Spleen (tissue), 11 donors: ENCODE measurements at regions not wholly inside any gene's neighbourhood (a gene's known extent, or its start where the extent isn't known, plus 50 kb on each side); places are given as distances from the start of the nearest gene placed in this dataset.

Source experiments
- DNase-seq: peaks from one replicate; pipeline ENCODE4 v3.0.0-alpha.2; 2020
- H3K27ac ChIP-seq, 8 donors: fragments of 200-600 bp; sonication (generic) in 7 of 8; 1 replicate in 4 of 8; 2 replicates in 4 of 8; pipeline versions ENCODE4 v1.5.0 to v1.8.0; 2016 to 2021; ENCODE audit warnings: inconsistent platforms in 4 of 8, mild to moderate bottlenecking in 4 of 8, moderate library complexity in 1 of 8
- H3K27me3 ChIP-seq, 7 donors: fragments of 200-600 bp; sonication (generic) in 6 of 7; replicated peaks in 1 of 7; 1 replicate in 4 of 7; 2 replicates in 3 of 7; pipeline versions ENCODE4 v1.5.0 to v1.8.0; 2016 to 2021; ENCODE audit warnings: inconsistent platforms in 3 of 7, mild to moderate bottlenecking in 1 of 7
- H3K36me3 ChIP-seq, 6 donors: fragments of 200-600 bp; sonication (generic) in 5 of 6; 1 replicate in 4 of 6; 2 replicates in 2 of 6; pipeline versions ENCODE4 v1.5.0 to v1.8.0; 2016 to 2021; ENCODE audit warnings: inconsistent platforms in 2 of 6
- H3K4me1 ChIP-seq, 6 donors: fragments of 200-600 bp; sonication (generic) in 5 of 6; 1 replicate in 3 of 6; 2 replicates in 3 of 6; pipeline versions ENCODE4 v1.5.0 to v1.8.0; 2016 to 2021; ENCODE audit warnings: inconsistent platforms in 3 of 6
- H3K4me3 ChIP-seq, 8 donors: fragments of 200-600 bp; sonication (generic) in 7 of 8; 1 replicate in 4 of 8; 2 replicates in 4 of 8; pipeline versions ENCODE4 v1.5.0 to v1.8.0; 2016 to 2021; ENCODE audit warnings: inconsistent platforms in 4 of 8, mild to moderate bottlenecking in 4 of 8, moderate library complexity in 2 of 8
- H3K9me3 ChIP-seq, 8 donors: fragments of 200-600 bp; sonication (generic) in 7 of 8; 1 replicate in 4 of 8; 2 replicates in 4 of 8; pipeline versions ENCODE4 v1.5.0 to v1.8.0; 2016 to 2021; ENCODE audit warnings: inconsistent platforms in 4 of 8
- CTCF ChIP-seq, 11 experiments: fragments of 200-600 bp in 7 of 11; fragments of 450-650 bp in 4 of 11; sonication (generic) in 4 of 11; IDR thresholded peaks in 8 of 11; conservative IDR thresholded peaks in 3 of 11; 1 replicate in 7 of 11; 2 replicates in 4 of 11; pipeline versions ENCODE4 v1.4.0 to v1.8.0; 2016 to 2021; ENCODE audit warnings: antibody characterized with exemption in 11 of 11, inconsistent platforms in 4 of 11, mild to moderate bottlenecking in 1 of 11
- POLR2A ChIP-seq, 3 donors: fragments of 450-650 bp; IDR thresholded peaks; one replicate each; pipeline ENCODE4 v1.5.1; 2017; ENCODE audit warnings: antibody characterized with exemption in 3 of 3, mild to moderate bottlenecking in 1 of 3
- POLR2AphosphoS5 ChIP-seq, 3 donors: sonication (generic); formaldehyde crosslinking; IDR thresholded peaks; one replicate each; pipeline ENCODE4 v1.5.1; 2017; ENCODE audit warnings: antibody characterized with exemption in 3 of 3
- WGBS, 5 donors: extraction: QIAGEN DNeasy Blood & Tissue Kit in 3 of 5; methylation state at CpG; one replicate each; pipeline versions ENCODE4 v1.1.5 to v1.1.7; 2013 to 2018; 5-methylcytosine and 5-hydroxymethylcytosine counted together
- intact Hi-C: fragments of 100-400 bp; cut with DNase I; formaldehyde crosslinking; loops from one replicate; pipeline ENCODE4 v1.15.0; 2023; ENCODE audit warnings: low total_unique reads
- donor health status: healthy with polysubstance abuse.
- donor health status: DM: no; HTN: no; CAD: no; lungs with moderate emphysema.
- donor health status: DM: no; HTN: no; CAD: no.
- donor health status: Bipolar disorder and iron deficiency.
- donor health status: healthy.
- donor health status: DM: no; HTN: no; CAD: no.
- donor health status: DM: yes; HTN: yes; CAD: no.

GRCh38 chrX:40266490-40267333 is 169.0 kb upstream of the BCOR start:
- intact Hi-C loops: no loop called here
- Histone ChIP-seq H3K4me1 (peaks cover 0 to 36% (median 22%) of the 10 kb centered on the region in 6 donors), H3K4me3 (peak overlapping the region; percentile 20 to 68 (median 38)), H3K27me3 (peaks cover 0 to 11% (median 0%) of the 10 kb centered on the region in 7 donors), H3K9me3 (peaks cover 0 to 4% (median 0%) of the 10 kb centered on the region in 8 donors), H3K27ac (peak overlapping the region in 6 of 8 donors; percentile 51 to 78 (median 72)), H3K36me3 (no peaks in the 10 kb centered on the region)
- peak; percentile 88 for DNase-seq
- TF ChIP-seq POLR2A (IDR thresholded peaks at IDR 0.05): no peak
- peak; percentile 16 to 76 (median 66) for TF ChIP-seq POLR2AphosphoS5 (IDR thresholded peaks at IDR 0.05)
- TF ChIP-seq CTCF (IDR thresholded peaks at IDR 0.05 in 8 of 11, conservative IDR thresholded peaks at IDR 0.05 in 3 of 11): peak in 10 of 11 experiments; percentile 36 to 70 (median 60)
- WGBS, 5 donors: 5 to 20% (median 10%) methylated on average over 14 to 42 of the region's 42 CpGs

GRCh38 chrX:40265936-40266335 is 168.2 kb upstream of the BCOR start:
- Histone ChIP-seq H3K4me1 (peaks cover 0 to 41% (median 22%) of the 10 kb centered on the region in 6 donors), H3K4me3 (no peak overlapping the region), H3K27ac (peak overlapping the region in 2 of 8 donors; percentile 70 to 78), H3K9me3 (peaks cover 0 to 3% (median 0%) of the 10 kb centered on the region in 8 donors), H3K36me3 (no peaks in the 10 kb centered on the region), H3K27me3 (peaks cover 0 to 11% (median 0%) of the 10 kb centered on the region in 7 donors)
- 45 to 61% (median 54%) methylated on average over 7 of the region's 7 CpGs for WGBS, 5 donors
- TF ChIP-seq CTCF (IDR thresholded peaks at IDR 0.05 in 8 of 11, conservative IDR thresholded peaks at IDR 0.05 in 3 of 11) (no peak), POLR2AphosphoS5 (IDR thresholded peaks at IDR 0.05) (no peak), POLR2A (IDR thresholded peaks at IDR 0.05) (no peak)
- intact Hi-C loops: no loop called here
- DNase-seq: no peak

GRCh38 chrX:40263014-40263560 is 165.3 kb upstream of the BCOR start:
- intact Hi-C loops: no loop called here
- Histone ChIP-seq H3K9me3 (no peaks in the 10 kb centered on the region), H3K27ac (peak overlapping the region in 7 of 8 donors; percentile 38 to 76 (median 60)), H3K4me1 (peaks cover 0 to 38% (median 20%) of the 10 kb centered on the region in 6 donors), H3K27me3 (peaks cover 0 to 11% (median 0%) of the 10 kb centered on the region in 7 donors), H3K4me3 (no peak overlapping the region), H3K36me3 (no peaks in the 10 kb centered on the region)
- TF ChIP-seq CTCF (IDR thresholded peaks at IDR 0.05 in 8 of 11, conservative IDR thresholded peaks at IDR 0.05 in 3 of 11): no peak
- TF ChIP-seq POLR2A (IDR thresholded peaks at IDR 0.05): no peak
- TF ChIP-seq POLR2AphosphoS5 (IDR thresholded peaks at IDR 0.05): no peak
- DNase-seq: peak; percentile 28
- WGBS, 5 donors: 39 to 58% (median 45%) methylated on average over 7 to 8 of the region's 8 CpGs
